Activated CD8-positive, alpha-beta memory T cell treated with anti-CD3 and anti-CD28 coated beads for 24 hours (primary cell): ENCODE measurements at regions not wholly inside any gene's neighbourhood (a gene's known extent, or its start where the extent isn't known, plus 50 kb on each side); places are given as distances from the start of the nearest gene placed in this dataset.

Source experiments
- DNase-seq: peaks from one replicate; pipeline ENCODE4 v3.0.0-alpha.2; 2020

DNA sequence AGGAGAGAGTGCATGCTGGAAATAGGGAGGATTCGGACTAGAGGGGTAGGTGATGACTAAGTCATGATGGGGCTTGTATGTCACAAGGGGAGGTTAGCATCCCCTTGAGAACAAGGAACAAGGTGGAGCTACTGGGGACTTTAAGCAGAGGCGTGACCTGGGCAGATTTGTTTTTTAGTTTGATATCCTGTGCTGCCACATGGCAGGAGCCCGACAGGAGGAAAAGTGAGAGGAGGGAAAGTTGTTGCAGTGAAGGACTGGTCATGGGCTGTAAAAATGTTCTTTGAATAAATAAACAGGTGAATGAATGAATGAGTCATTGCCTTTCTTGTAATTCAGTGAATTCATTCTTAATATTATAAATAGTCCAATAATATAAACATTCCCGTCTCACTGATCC lies 365.1 kb upstream of the CDH5 start:
- DNase-seq = no peak

DNA sequence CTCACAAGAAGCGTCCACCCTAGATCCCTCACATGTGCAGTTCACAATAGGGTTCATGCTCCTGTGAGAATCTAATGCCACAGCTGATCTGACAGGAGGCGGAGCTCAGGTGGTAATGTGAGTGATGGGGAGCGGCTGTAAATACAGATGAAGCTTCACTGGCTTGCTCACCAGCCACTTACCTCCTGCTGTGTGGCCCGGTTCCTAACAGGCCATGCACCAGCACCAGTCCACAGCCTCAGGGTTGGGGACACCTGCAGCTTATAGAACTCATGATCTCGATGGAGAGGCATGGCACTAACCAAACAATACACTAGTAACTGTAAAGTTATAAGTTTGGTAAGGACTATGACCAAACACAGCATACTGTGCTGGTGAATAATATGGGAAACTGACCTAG lies 368.0 kb upstream of the CDH5 start:
- no peak for DNase-seq

DNA sequence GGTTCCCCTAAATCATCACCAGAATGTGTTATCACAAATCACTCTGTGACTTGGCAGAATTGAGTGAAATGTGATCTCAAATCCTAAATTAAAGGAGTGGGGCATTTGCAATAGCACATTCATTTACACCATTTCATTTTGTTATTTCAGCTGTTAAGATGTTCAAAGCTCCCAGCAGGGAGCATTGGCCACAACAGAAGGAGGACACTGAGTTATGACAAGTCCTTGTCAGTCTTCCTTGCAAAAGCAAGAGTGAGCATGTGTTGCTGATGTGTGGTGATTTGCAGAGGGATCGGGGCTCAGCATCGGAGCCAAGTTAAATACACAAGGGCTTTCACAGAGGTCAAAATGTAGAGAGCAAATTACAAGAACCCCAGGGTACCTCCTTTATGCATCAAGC lies 372.2 kb upstream of the CDH5 start:
- DNase-seq = no peak

DNA sequence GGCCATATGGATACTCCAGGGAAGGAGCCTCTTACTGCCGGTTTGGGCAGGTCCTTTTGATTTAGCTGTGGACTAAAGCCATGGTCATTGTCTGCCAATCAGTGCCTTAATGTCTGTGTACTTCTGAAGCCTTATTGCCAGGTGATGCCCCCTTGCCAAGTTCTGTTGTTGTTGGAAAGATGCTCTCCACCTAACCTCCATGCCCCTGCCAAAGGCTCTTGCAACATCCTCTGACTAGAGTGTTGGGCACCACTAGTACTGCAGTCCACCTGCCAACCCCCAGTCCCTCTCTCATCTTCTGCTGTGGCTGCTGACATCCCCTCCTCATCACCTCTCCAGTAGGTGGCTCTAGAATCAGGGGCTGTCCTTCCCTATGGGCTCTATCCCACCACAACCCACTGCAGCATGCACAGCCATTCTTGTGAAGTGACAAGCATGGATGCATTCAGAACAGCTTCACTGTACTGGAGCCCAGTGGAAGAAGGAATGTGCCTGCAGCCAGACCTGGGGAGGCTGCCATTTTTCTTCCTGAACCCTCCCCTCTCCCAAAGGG lies 375.3 kb upstream of the CDH5 start:
- no peak for DNase-seq

DNA sequence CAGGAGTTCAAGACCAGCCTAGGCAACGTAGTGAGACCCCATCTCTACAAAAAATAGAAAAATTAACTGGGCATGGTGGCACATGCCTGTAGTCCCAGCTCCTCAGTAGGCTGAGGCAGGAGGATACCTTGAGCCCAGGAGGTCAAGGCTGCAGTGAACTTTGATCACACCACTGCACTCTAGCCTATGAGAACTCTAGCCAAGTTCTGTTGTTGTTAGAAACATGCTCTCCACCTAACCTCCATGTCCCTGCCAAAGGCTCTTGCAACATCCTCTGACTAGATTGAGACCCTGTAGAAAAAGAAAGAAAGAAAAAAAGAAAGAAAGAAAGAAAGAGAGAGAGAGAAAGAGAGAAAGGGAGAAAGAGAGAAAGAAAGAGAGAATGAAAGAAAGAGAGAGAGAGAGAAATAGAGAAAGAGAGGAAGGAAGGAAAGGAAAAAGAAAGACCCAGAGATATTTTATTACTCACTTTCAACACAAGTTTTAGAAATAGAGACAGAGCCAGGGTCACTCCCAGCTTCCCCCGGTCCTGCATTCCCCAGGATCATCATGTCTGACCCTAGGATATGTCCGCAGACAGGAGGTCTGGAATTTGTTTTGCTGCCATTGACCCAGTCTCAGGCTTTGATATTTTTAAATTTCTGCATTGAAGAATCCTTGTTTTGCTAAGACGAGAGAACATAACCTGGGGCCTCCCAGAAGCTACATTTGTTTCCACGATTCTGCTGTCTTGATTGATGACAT lies 376.5 kb upstream of the CDH5 start:
- DNase-seq = no peak

DNA sequence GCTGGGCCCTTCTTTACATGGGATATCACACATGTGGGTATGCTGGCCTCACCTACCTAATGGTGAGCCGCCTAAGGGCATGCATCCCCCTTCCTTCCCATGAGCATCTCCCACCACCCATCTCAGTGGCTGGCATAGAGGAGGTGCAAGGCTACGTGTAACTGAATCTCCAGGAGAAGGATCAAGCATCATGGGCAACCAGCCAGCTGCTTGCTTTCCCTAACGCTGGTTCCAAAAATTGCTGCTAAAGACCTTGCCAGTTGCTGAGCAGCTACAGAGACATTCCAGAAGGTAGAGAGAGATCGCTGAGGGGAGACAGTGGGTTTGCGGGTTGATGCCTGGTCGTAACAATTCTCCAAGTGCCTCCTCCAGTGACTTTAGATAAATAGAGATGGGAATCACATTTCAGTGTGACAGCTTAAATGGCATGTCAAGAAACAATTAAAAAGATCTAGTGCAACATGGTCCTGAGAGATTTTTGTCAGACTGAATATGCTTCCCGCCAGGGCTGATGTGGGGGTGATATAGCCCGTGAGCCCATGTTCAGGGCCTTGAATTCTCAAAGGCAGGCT lies 378.4 kb upstream of the CDH5 start:
- no peak for DNase-seq

DNA sequence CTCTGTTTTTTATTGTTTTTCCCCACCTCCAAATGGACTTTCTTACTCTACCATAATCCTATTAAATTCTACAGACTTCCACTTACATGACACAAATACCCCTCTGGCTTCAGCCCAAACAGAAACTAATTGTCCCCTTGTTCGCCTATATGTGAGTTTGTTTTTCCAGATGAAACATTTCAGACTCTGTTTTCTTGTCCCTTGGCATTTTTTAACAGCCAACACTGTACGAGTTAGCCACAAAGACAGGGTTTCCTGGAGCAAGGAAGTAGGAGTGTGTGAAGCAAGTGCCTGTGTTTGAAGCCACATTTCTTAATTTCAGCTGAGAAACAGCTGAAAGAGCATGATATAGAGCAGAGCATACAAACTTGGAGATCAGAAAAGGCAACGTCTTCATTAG lies 382.2 kb upstream of the CDH5 start:
- DNase-seq = no peak

DNA sequence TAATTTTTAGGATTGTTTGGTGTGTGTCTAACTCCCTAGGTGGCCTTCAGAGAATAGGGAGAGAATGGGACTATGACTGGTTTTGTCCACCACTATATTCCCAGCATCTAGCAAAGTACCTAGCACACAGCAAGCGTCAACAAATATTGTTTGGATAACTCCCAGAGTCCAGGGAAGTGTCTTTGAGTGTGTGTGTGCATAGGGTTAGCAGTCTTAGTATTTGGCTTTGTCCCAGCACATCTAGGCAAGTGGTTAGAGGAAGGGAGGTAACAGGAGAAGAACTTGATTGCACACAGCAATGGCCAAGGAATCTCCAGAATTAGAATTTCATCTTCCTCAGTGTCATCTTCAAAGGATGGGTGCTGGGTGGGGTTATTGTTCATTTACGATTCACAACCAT lies 385.4 kb upstream of the CDH5 start:
- DNase-seq = no peak

DNA sequence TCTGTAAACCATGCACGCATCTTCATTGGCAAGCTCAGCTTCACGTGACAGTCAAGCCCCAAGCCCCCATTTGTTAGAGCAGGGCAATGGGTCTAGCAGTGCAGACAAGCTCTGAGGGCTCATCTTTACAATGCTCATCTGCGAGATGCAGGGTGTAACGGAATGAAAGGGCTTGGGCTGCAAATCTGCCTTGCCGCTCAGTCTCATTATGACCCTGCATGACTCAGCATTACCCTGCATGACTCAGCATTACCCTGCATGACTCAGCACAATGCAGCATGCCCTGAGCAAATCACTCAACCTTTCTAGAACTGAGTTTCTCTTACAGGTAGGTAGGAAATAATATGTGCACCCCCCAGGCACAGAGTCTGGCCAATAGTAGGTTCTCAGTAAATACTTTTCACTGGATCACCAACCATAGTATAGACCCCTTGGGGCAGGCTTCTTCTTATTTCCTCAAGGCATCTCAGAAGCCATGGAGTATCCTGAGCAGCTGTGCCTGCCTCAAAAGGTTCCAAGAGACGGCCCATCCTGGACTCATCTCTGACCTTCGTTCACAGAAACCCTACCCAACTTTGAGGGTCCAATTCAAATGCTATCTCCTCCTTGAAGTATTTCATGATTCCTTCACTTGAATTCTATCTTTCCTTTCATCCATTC lies 391.3 kb upstream of the CDH5 start:
- DNase-seq = no peak

DNA sequence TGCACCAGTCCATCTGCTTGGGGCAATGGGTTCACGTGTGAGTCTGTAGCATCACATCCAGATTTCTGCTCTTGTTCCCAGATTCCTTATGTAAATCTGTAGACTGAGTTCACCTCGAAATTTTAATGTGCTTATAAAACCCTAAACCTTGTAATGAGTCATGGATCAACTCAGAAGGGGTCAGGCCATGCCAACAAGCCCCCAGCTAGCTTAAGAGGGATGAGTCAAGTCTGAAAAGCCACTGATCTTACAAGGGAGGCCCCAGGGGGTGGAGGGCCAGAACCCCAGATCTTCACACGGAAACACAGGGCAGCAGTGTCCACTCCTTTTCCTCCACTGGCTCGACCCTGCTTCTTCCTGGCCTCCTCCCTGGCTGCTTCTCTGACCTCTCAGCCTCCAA lies 399.1 kb upstream of the CDH5 start:
- no peak for DNase-seq

DNA sequence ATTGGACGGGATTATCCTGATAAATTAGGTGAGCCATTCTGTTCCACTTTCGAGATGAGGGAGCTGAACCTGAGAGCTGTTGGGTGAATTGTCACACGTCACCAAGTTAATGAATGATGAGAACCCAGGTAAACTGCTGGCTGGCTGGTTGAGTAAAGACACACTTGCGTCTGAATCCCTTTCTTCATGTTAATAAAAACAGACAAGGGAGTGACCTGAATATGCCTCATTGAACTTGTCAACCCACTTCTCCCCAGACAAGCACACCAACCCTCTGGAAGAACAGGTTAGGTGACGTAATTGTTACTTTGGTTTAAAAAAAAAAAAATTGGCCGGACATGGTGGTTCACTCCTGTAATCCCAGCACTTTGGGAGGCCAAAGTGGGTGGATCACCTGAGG lies 400.9 kb upstream of the CDH5 start:
- DNase-seq = no peak

DNA sequence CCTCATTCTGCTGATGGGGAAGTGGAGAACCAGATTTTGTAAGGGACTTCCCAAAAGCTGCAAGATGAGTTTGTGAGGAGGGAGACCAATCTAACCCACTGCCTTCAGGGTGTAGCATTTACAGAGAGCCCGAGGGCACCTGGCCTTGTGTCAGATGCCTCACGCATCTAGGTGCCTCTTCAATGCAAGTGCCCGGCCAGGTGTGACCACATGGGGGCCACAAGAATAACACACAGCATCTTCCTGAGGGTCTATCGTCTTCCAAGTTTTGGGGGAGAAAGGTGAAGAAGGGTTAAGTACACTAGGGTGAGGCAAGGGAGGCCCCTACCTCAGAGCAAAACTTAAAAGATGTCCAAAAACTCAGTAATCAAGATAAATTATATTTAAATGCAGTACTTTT lies 401.7 kb upstream of the CDH5 start:
- no peak for DNase-seq

DNA sequence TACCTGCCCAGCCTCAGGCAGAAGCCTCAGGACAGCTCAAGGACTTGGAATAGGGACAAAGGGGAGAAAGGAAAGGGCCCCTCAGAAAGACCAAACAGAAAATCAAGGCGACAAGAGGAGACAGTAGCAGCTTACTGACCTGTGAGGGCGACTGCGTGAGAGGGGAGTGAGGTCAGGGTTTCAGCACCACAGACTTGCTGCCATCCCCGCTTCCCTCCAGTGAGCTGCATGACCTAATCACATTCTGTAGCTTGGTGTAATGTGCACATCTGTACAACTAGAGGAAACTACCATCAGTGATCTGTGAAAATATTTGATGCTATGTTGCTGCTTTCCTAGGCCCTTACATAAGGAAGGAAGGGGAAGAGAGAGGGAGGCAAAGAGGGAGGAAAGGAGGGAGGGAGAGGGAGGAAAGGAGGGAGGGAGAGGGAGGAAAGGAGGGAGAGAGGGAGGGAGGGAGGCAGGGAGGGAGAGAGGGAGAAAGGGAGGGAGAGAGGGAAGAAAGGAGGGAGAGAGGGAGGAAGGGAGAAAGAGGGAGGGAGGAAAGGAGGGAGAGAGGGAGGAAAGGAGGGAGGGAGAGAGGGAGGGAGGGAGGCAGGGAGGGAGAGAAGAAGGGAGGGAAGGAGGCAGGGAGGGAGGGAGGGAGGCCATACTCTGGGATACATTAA lies 404.9 kb upstream of the CDH5 start:
- no peak for DNase-seq

DNA sequence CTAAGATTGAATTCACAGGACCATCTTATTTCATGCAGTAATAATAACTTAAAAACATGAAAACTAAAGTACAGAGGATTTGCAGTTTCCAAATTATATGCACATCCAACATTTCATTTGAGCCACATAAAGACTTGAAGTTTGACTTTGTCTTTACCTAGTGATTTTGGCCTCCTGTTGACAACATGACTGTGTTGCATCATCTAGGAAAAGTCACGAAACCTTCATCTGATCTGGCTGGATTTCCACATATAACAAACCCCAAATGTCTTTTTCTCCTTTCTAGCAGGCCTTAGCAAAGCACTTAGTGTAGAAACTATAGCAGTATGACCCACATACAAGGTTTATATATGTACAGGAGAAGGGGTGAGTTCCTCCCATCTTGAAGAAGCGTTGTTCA lies 406.5 kb upstream of the CDH5 start:
- no peak for DNase-seq

DNA sequence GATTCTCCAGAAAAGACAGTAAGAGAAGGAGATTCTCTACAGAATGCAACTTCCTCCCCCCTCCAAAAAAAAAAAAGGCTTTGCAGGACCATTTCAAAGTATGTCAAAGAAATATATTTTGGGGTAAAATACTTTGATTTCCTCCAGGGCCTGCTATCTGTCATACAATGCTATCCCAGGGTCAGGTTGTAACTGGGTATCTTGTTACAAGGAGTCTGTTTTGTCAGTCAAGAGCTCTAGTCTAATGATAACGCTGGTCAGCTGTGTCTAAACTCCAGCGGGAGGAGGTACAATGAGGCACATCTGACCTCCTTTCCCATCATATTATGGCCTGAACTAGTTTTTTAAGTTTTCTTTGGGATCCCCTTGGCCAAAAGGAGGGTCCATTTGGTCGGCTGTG lies 408.4 kb upstream of the CDH5 start:
- no peak for DNase-seq

DNA sequence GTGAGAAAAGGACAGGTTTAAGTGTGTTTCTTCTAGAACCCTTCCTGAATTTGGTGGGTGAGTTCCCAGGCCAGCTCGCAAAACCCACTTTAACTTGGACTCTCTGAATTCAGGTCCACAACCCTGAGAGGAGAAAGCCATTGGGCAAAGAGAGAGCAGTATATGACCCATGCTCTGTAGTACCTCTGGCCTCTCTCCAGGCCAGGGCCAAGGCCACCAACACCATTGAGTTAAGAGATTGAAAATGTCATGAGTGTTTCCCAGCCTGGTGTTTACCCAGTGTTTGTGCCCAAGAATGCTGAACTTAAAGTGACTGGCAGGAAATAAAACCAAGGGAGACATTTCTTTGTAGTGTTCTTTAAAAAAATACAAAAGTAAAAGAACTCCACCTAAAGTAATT lies 410.4 kb upstream of the CDH5 start:
- no peak for DNase-seq

DNA sequence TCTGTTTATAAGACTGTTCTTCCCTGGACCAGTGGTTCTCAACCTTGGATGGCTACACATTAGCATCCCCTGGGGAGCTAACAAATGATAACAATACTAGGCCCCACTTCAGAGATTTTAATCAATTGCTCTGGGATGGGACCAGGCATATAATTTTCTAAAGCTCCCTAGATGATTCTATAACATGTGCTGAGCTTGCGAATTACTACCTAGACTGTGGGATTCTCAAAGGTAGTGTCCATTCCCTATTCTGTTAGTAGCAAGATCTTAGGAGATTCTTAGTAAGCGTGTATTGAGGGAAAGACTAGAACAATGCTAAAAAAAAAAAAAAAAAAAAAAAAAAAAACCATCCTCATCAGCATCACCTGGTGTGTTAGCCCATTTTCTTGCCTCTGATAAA lies 412.0 kb upstream of the CDH5 start:
- DNase-seq = no peak

DNA sequence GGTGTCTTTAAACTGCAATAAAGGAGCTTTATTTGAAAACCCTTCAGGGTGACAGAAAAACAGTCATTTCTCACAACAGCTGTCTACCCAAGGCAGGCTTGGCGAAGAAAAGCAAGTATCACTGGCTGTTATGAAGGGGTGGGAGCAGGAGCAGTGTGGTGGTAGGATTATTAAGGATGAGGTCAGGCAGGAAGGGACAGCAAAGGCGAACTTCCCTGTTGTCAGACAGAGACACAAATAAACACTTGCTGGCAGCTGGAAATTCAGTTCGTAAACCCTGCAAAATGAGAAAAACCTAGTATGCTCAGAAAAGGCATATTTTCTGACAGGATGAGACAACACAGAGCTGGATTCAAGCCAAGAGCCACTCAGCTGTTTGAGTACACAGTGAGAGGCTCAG lies 416.3 kb upstream of the CDH5 start:
- no peak for DNase-seq

DNA sequence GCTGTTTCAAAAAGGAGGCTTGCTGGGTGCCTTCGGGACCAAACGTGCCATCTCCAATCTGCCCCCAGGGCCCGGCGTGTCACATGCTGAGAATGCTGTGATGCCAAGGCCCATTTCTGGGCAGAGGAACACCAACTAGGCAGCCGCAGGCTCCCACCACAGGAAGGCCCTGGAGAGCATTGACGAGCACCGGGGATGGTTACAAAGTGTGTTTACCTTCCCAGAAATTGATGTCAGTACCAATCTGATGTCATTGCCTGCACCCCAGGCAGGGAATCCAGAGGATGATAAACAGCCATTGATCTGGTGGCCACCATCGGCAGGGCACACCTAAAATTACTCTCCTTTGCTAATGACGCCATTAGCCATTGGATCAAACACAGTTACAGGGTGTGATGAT lies 418.1 kb upstream of the CDH5 start:
- no peak for DNase-seq

DNA sequence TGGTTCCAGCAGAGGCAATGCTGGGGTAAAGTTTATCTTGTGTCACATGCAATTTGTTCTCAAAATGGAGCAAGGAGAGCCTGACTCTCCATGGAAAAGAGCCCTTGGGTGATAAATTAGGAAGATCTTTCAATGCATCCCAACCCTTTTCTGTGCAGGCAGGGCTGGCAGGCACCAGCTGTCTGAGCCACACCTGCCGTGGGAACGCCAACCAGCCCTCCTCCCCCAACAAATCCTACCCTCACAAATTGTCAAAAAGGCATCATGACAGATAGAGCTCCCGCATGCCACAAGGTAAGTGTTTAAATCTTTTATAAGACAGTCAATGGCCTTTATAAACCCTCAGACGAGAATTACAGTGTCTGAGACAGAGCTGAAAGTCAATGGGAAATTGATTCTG lies 418.5 kb upstream of the CDH5 start:
- DNase-seq = no peak

DNA sequence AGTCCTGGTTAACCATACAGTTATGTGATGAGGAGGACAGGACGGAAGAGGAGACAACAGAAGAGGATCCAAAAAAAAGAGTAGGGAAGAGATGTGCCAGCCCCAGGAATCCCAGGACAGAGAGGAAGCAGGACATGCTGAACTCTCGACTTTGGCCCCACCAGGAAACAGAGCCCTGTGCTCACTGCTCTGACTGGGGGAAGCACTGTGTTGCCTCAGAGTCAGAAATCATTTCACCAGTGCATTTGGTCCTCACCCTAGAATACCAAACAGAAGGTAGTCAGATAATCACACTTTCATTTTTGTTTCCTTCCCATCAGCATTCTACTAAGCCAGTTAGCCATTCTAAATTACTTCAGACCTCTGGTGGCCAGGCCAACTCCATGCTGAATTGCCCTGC lies 421.0 kb upstream of the CDH5 start:
- DNase-seq = no peak

DNA sequence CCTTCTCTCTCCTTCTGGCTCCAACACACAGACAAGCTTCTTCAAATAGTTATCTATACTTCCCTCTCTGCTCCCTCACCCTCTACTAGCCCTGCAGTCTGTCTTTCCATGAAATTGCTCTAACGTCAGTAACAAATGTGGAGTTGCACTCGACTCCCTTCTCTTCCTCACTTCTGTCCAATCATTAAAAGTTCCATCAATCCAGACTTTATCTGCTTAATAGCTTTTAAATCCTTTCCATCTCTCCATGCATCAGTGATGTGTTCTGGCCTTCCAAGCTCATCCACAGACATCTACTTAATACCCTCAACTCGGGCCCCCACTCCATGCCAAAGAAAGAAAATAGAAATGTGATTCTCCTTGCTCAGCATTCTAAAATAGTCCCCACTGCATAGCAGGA lies 422.1 kb upstream of the CDH5 start:
- DNase-seq = no peak

DNA sequence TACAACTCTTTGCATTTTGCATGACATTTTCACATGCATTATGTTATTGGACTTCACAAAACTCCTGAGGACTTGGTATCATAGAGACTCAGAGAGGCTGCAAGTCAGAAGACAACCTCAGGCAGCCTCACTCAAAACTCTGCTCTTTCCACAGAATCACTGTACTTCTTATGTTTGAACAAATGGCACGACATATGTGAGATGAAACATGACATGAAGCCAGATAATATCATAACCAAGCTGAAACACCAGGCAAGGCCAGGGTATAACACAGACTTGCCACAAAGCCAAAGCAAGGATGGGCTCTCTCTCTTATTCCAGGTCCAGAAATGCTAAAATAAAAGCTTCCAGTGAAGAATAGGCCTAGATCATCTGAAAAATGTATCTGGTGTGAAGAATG lies 425.8 kb upstream of the CDH5 start:
- DNase-seq = no peak

DNA sequence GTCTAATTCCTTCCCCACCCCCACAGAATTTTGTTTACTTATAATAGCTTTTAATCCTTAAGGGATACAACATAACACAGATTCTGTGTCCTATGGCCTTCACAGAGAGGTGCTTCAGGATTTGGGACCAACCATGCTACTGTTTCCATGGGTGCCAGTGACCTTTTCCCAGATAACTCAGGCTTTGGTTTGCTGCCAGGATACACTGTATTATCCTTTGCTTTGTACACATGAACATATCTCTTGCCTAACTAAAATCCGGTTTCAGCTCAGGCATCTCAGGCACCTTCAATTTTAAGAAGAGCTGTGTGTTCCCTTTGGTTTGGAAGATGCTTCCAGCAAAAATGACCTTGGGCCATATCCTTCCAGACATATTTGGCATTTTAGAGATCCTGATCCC lies 428.4 kb upstream of the CDH5 start:
- DNase-seq = no peak
